Endothelial cell of umbilical vein (primary cell): ENCODE measurements at regions not wholly inside any gene's neighbourhood (a gene's known extent, or its start where the extent isn't known, plus 50 kb on each side); places are given as distances from the start of the nearest gene placed in this dataset.
"Not testable (repeated sequence)": the region's sequence is repeated elsewhere in the genome, so short reads cannot be mapped to it uniquely, and the experiment has no call there.

Experiments
- CTCF ChIP-seq, 2 donors: IDR thresholded peaks; 1 replicate in 1 of 2; 2 replicates in 1 of 2; pipeline ENCODE4 v1.5.1; 2011; ENCODE audit warnings: low read length in 2 of 2, mild to moderate bottlenecking in 2 of 2, moderate library complexity in 2 of 2, control low read depth in 1 of 2, inconsistent platforms in 1 of 2, low read depth in 1 of 2; ENCODE audit not compliant: insufficient read depth in 1 of 2; ENCODE audit errors: extremely low read depth in 1 of 2
- POLR2A ChIP-seq: IDR thresholded peaks from 2 replicates; pipeline ENCODE4 v1.6.1; 2012; ENCODE audit warnings: low read depth, mild to moderate bottlenecking, control low read depth, low read length

GRCh38 chr2:134009906-134010305 lies 244.0 kb upstream of the MGAT5 start:
- not testable (repeated sequence) for TF ChIP-seq CTCF (IDR thresholded peaks at IDR 0.05; ENCODE audit: extremely low read depth in 1 of 2, insufficient read depth in 1 of 2, low read depth in 1 of 2, low read length in 2 of 2); POLR2A
